IMR-90 (cell line): ENCODE measurements at regions not wholly inside any gene's neighbourhood (a gene's known extent, or its start where the extent isn't known, plus 50 kb on each side); places are given as distances from the start of the nearest gene placed in this dataset.

Experiments used
- ATAC-seq: fragments of 200-7000 bp; cut with Tn5 transposase; 2 replicates; pipeline ENCODE4 v1.9.1; 2020; ENCODE audit warnings: low read depth, mild to moderate bottlenecking, moderate library complexity
- BruUV-seq: library from RNA; stranded (reverse); fragments of 400-500 nt; replicated peaks from 2 replicates; lab custom pipeline; 2021; lab: Mats Ljungman, UMichigan
- CTCF ChIA-PET: fragments of 300-600 bp; formaldehyde crosslinking; extraction: SDS; loops from one replicate; lab custom pipeline; 2021; ENCODE audit warnings: antibody characterized with exemption; lab: Yijun Ruan, JAX
- POLR2A ChIA-PET: fragments of 300-600 bp; sonication (Branson Sonifier 250); formaldehyde crosslinking; loops from one replicate; lab custom pipeline; 2022; ENCODE audit warnings: antibody characterized with exemption; ENCODE audit not compliant: unreplicated experiment; lab: Charles Lee
- DNase-seq: peaks from one replicate; pipeline ENCODE4 v3.0.0; 2013
- H2AFZ ChIP-seq: replicated peaks from 2 replicates; pipeline ENCODE3; 2013; ENCODE audit warnings: low read length, mild to moderate bottlenecking; ENCODE audit not compliant: poor library complexity
- H2AK5ac ChIP-seq: 2 replicates; pipeline ENCODE4 v1.6.1; 2013; ENCODE audit warnings: low read depth, low read length, inconsistent platforms
- H2AK9ac ChIP-seq: replicated peaks from 2 replicates; pipeline ENCODE3; 2013; ENCODE audit warnings: mild to moderate bottlenecking, low read depth, low read length, moderate library complexity; ENCODE audit not compliant: poor library complexity
- H2BK120ac ChIP-seq: 2 replicates; pipeline ENCODE4 v1.6.1; 2013; ENCODE audit warnings: low read depth, low read length, inconsistent platforms
- H2BK15ac ChIP-seq: 3 replicates; pipeline ENCODE4 v1.6.1; 2013; ENCODE audit warnings: low read depth, low read length, inconsistent platforms
- H2BK20ac ChIP-seq: 2 replicates; pipeline ENCODE4 v1.6.1; 2013; ENCODE audit warnings: low read depth, mild to moderate bottlenecking, inconsistent platforms, low read length, moderate library complexity
- H2BK5ac ChIP-seq: 2 replicates; pipeline ENCODE4 v1.6.1; 2013; ENCODE audit warnings: mild to moderate bottlenecking, low read depth, low read length, inconsistent platforms; ENCODE audit not compliant: poor library complexity, severe bottlenecking
- H3K14ac ChIP-seq: replicated peaks from 2 replicates; pipeline ENCODE4 v1.6.1; 2013; ENCODE audit warnings: low read depth, low read length, inconsistent platforms
- H3K18ac ChIP-seq: 2 replicates; pipeline ENCODE4 v1.6.1; 2013; ENCODE audit warnings: low read depth, low read length, control low read depth
- H3K23ac ChIP-seq: 2 replicates; pipeline ENCODE4 v1.6.1; 2013; ENCODE audit warnings: low read depth, low read length, inconsistent platforms
- H3K27ac ChIP-seq: 2 replicates; pipeline ENCODE4 v1.5.1; 2013; ENCODE audit warnings: mild to moderate bottlenecking, control low read depth, low read length; ENCODE audit not compliant: insufficient read depth
- H3K27me3 ChIP-seq: 2 replicates; pipeline ENCODE4 v1.6.1; 2013; ENCODE audit warnings: low read length; ENCODE audit not compliant: control insufficient read depth, insufficient read depth
- H3K36me3 ChIP-seq: 2 replicates; pipeline ENCODE4 v1.6.1; 2013; ENCODE audit warnings: low read length, mixed read lengths; ENCODE audit not compliant: control insufficient read depth, insufficient read depth
- H3K4ac ChIP-seq: 2 replicates; pipeline ENCODE4 v1.6.1; 2013; ENCODE audit warnings: low read depth, low read length, inconsistent platforms
- H3K4me1 ChIP-seq: 2 replicates; pipeline ENCODE4 v1.6.1; 2013; ENCODE audit warnings: low read length, mixed read lengths; ENCODE audit not compliant: control insufficient read depth, insufficient read depth
- H3K4me2 ChIP-seq: 2 replicates; pipeline ENCODE4 v1.6.1; 2013; ENCODE audit warnings: low read depth, mild to moderate bottlenecking, control low read depth, low read length, moderate library complexity
- H3K4me3 ChIP-seq: 2 replicates; pipeline ENCODE4 v1.5.1; 2013; ENCODE audit warnings: low read depth, mild to moderate bottlenecking, control low read depth, low read length, moderate library complexity; ENCODE audit not compliant: insufficient read depth
- H3K56ac ChIP-seq: 2 replicates; pipeline ENCODE4 v1.6.1; 2013; ENCODE audit warnings: low read length, inconsistent platforms; ENCODE audit not compliant: insufficient read depth; ENCODE audit errors: extremely low read depth
- H3K79me1 ChIP-seq, 2 experiments: 2 replicates each; pipeline ENCODE4 v1.6.1; 2013; ENCODE audit warnings: low read length in 2 of 2, inconsistent platforms in 1 of 2, low read depth in 1 of 2
- H3K9ac ChIP-seq: 2 replicates; pipeline ENCODE4 v1.6.1; 2013; ENCODE audit warnings: low read depth, low read length, control low read depth
- H3K9me1 ChIP-seq: 2 replicates; pipeline ENCODE4 v1.6.1; 2013; ENCODE audit warnings: low read length, inconsistent platforms; ENCODE audit not compliant: insufficient read depth
- H3K9me3 ChIP-seq: 2 replicates; pipeline ENCODE4 v1.6.1; 2013; ENCODE audit warnings: low read length; ENCODE audit not compliant: control insufficient read depth, insufficient read depth
- H4K20me1 ChIP-seq: 2 replicates; pipeline ENCODE4 v1.6.1; 2013; ENCODE audit warnings: low read length, inconsistent platforms; ENCODE audit not compliant: insufficient read depth
- H4K5ac ChIP-seq: 2 replicates; pipeline ENCODE4 v1.6.1; 2013; ENCODE audit warnings: mild to moderate bottlenecking, low read depth, low read length, control low read depth
- H4K8ac ChIP-seq, 2 experiments: 2 replicates each; pipeline ENCODE4 v1.6.1; 2013; ENCODE audit warnings: low read depth in 2 of 2, low read length in 2 of 2, control low read depth in 1 of 2, inconsistent platforms in 1 of 2
- H4K91ac ChIP-seq: 2 replicates; pipeline ENCODE4 v1.6.1; 2013; ENCODE audit warnings: low read depth, low read length, inconsistent platforms; ENCODE audit not compliant: insufficient read depth
- BHLHE40 ChIP-seq: fragments of 150-350 bp; IDR thresholded peaks from 2 replicates; pipeline ENCODE4 v1.6.1; 2016; ENCODE audit warnings: mild to moderate bottlenecking, low read depth, low read length
- CEBPB ChIP-seq: IDR thresholded peaks from 2 replicates; pipeline ENCODE4 v1.6.1; 2012; ENCODE audit warnings: low read depth, low read length, improper control_type of control experiment
- CHD1 ChIP-seq: IDR thresholded peaks from 2 replicates; pipeline ENCODE4 v1.6.1; 2012; ENCODE audit warnings: low read depth, low read length, improper control_type of control experiment
- FOS ChIP-seq: fragments of 150-350 bp; IDR thresholded peaks from 2 replicates; pipeline ENCODE4 v1.6.1; 2016; ENCODE audit warnings: low read depth, low read length
- MAFK ChIP-seq: IDR thresholded peaks from 2 replicates; pipeline ENCODE4 v1.6.1; 2012; ENCODE audit warnings: low read depth, low read length, improper control_type of control experiment
- MAZ ChIP-seq: IDR thresholded peaks from 2 replicates; pipeline ENCODE4 v1.6.1; 2012; ENCODE audit warnings: low read depth, mild to moderate bottlenecking, low read length, improper control_type of control experiment, moderate library complexity, borderline replicate concordance
- MXI1 ChIP-seq: IDR thresholded peaks from 2 replicates; pipeline ENCODE4 v1.6.1; 2012; ENCODE audit warnings: low read depth, mild to moderate bottlenecking, low read length, moderate library complexity, borderline replicate concordance
- NFE2L2 ChIP-seq: fragments of 150-350 bp; IDR thresholded peaks from 2 replicates; pipeline ENCODE4 v1.6.1; 2016; ENCODE audit warnings: low read depth, mild to moderate bottlenecking, low read length
- POLR2A ChIP-seq: IDR thresholded peaks from 2 replicates; pipeline ENCODE4 v1.6.1; 2012; ENCODE audit warnings: mild to moderate bottlenecking, low read depth, low read length
- RAD21 ChIP-seq: IDR thresholded peaks from 2 replicates; pipeline ENCODE4 v1.6.1; 2012; ENCODE audit warnings: low read length, improper control_type of control experiment
- RCOR1 ChIP-seq: IDR thresholded peaks from 2 replicates; pipeline ENCODE4 v1.6.1; 2012; ENCODE audit warnings: mild to moderate bottlenecking, low read length, improper control_type of control experiment; ENCODE audit not compliant: insufficient replicate concordance
- RFX5 ChIP-seq: IDR thresholded peaks from 2 replicates; pipeline ENCODE4 v1.8.0; 2012; ENCODE audit warnings: low read depth, mild to moderate bottlenecking, low read length, moderate library complexity
- SMC3 ChIP-seq: fragments of 150-350 bp; IDR thresholded peaks from 2 replicates; pipeline ENCODE4 v1.6.1; 2016; ENCODE audit warnings: low read depth, mild to moderate bottlenecking, antibody characterized with exemption, low read length, moderate library complexity
- USF2 ChIP-seq: fragments of 150-350 bp; IDR thresholded peaks from 2 replicates; pipeline ENCODE4 v1.6.1; 2017; ENCODE audit warnings: mild to moderate bottlenecking, antibody characterized with exemption, low read length, low read depth
- dilution Hi-C: fragments of 300-500 bp; cut with HindIII; formaldehyde crosslinking; loops from one replicate; pipeline ENCODE4 v1.14.3; 2018; ENCODE audit warnings: low sequenced_read_pairs; ENCODE audit not compliant: unreplicated experiment
- in situ Hi-C: fragments of 300-500 bp; cut with MboI; formaldehyde crosslinking; loops from 3 replicates; pipeline ENCODE4 v1.14.3; 2019; ENCODE audit warnings: low sequenced_read_pairs, inconsistent platforms, mixed read lengths
- intact Hi-C: fragments of 100-400 bp; cut with micrococcal nuclease; formaldehyde crosslinking; loops from 2 replicates; pipeline ENCODE4 v1.10.0; 2022
- TF ChIP-seq, protein P1 (sequence below): conservative IDR thresholded peaks from 2 replicates; pipeline ENCODE4 v1.5.1; 2012; ENCODE audit warnings: mild to moderate bottlenecking, low read depth, low read length, improper control_type of control experiment
- TF ChIP-seq, protein P2 (sequence below): fragments of 150-350 bp; IDR thresholded peaks from 2 replicates; pipeline ENCODE4 v1.6.1; 2016; ENCODE audit warnings: low read depth, mild to moderate bottlenecking, low read length, moderate library complexity, borderline replicate concordance

DNA sequence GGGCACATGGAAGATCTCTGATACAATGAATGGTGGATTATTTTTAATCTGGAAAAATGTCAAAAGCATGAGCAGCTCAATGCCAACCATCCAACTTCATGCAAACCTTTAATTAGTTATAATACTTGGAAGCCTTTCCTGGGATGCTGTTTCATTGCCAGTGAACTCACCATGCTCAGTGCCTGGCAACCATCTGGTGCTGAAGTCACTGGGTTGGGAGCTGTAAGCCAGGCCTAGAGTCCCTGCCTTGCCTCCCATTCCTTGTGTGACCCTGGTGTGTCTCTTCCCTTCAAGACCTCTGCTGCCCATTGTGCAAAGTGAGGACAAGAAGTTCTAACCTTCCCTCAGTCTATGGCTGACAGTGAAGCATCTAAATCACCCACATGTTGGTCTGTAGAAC, 458.7 kb downstream of the RNF144A start:
- ChIA-PET POLR2A (no interaction called here), CTCF (no interaction called here)
- H4K5ac ChIP-seq = no peak overlapping the region
- H3K56ac ChIP-seq = no peak overlapping the region
- no peak overlapping the region for H3K4me3 ChIP-seq
- TF ChIP-seq MAZ = no peak
- no peak for TF ChIP-seq NFE2L2
- TF ChIP-seq BHLHE40 = no peak
- TF ChIP-seq, protein P1, sequence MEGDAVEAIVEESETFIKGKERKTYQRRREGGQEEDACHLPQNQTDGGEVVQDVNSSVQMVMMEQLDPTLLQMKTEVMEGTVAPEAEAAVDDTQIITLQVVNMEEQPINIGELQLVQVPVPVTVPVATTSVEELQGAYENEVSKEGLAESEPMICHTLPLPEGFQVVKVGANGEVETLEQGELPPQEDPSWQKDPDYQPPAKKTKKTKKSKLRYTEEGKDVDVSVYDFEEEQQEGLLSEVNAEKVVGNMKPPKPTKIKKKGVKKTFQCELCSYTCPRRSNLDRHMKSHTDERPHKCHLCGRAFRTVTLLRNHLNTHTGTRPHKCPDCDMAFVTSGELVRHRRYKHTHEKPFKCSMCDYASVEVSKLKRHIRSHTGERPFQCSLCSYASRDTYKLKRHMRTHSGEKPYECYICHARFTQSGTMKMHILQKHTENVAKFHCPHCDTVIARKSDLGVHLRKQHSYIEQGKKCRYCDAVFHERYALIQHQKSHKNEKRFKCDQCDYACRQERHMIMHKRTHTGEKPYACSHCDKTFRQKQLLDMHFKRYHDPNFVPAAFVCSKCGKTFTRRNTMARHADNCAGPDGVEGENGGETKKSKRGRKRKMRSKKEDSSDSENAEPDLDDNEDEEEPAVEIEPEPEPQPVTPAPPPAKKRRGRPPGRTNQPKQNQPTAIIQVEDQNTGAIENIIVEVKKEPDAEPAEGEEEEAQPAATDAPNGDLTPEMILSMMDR = no peak
- TF ChIP-seq, protein P2, sequence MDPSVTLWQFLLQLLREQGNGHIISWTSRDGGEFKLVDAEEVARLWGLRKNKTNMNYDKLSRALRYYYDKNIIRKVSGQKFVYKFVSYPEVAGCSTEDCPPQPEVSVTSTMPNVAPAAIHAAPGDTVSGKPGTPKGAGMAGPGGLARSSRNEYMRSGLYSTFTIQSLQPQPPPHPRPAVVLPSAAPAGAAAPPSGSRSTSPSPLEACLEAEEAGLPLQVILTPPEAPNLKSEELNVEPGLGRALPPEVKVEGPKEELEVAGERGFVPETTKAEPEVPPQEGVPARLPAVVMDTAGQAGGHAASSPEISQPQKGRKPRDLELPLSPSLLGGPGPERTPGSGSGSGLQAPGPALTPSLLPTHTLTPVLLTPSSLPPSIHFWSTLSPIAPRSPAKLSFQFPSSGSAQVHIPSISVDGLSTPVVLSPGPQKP = no peak
- no peak for TF ChIP-seq MAFK
- no peak for TF ChIP-seq CEBPB
- TF ChIP-seq CHD1 = no peak
- no peak for TF ChIP-seq RCOR1
- no peak for TF ChIP-seq MXI1
- no peak for TF ChIP-seq USF2
- no peak for TF ChIP-seq RAD21
- TF ChIP-seq FOS = no peak
- no peak for TF ChIP-seq SMC3
- TF ChIP-seq RFX5 = no peak
- no peak for TF ChIP-seq POLR2A
- no peak overlapping the region for H3K14ac ChIP-seq
- H3K23ac ChIP-seq = no peak overlapping the region
- H2BK15ac ChIP-seq = no peak overlapping the region
- H3K18ac ChIP-seq = no peak overlapping the region
- H2AFZ ChIP-seq = no peak overlapping the region
- H3K9me3 ChIP-seq = peaks cover 13% of the 10 kb centered on the region
- DNase-seq = no peak
- no peak overlapping the region for H3K9ac ChIP-seq
- no peak overlapping the region for H4K91ac ChIP-seq
- no peak overlapping the region for H2BK5ac ChIP-seq
- no peaks in the 10 kb centered on the region for H3K79me1 ChIP-seq
- no peak overlapping the region for H3K4me2 ChIP-seq
- no peaks in the 10 kb centered on the region for H4K20me1 ChIP-seq
- H3K27me3 ChIP-seq = no peaks in the 10 kb centered on the region
- H3K4ac ChIP-seq = no peak overlapping the region
- H3K4me1 ChIP-seq = no peaks in the 10 kb centered on the region
- dilution Hi-C loops = no loop called here
- H4K8ac ChIP-seq = no peak overlapping the region
- no peaks in the 10 kb centered on the region for H3K9me1 ChIP-seq
- ATAC-seq = no peak
- no peak overlapping the region for H3K27ac ChIP-seq
- intact Hi-C loops = no loop called here
- no peak overlapping the region for H2BK20ac ChIP-seq
- no peak overlapping the region for H2BK120ac ChIP-seq
- no peaks in the 10 kb centered on the region for H3K36me3 ChIP-seq
- no peak overlapping the region for H2AK5ac ChIP-seq
- BruUV-seq = no TSS peak
- in situ Hi-C loops = no loop called here
- no peak overlapping the region for H2AK9ac ChIP-seq
